Dendritic cell treated with granulocyte-macrophage colony-stimulating factor and Interleukin-4, amounts not matched to agents 40 ng/mL and 50 ng/mL, for 4 days (primary cell): ENCODE measurements at regions not wholly inside any gene's neighbourhood (a gene's known extent, or its start where the extent isn't known, plus 50 kb on each side); places are given as distances from the start of the nearest gene placed in this dataset.
A peak's percentile ranks its signal among the peaks of the same experiment; 100 is the strongest.
"Not testable (repeated sequence)": the region's sequence is repeated elsewhere in the genome, so short reads cannot be mapped to it uniquely, and the experiment has no call there.

ENCODE experiments used
- H3K27ac Mint-ChIP-seq: one replicate; pipeline ENCODE4 v1.8.0; 2022; ENCODE audit warnings: mild to moderate bottlenecking, mixed read lengths
- H3K27me3 Mint-ChIP-seq: one replicate; pipeline ENCODE4 v1.8.0; 2022; ENCODE audit warnings: mild to moderate bottlenecking, mixed read lengths
- H3K36me3 Mint-ChIP-seq: one replicate; pipeline ENCODE4 v1.8.0; 2022; ENCODE audit warnings: low read depth, mixed read lengths
- H3K4me1 Mint-ChIP-seq: one replicate; pipeline ENCODE4 v1.8.0; 2022; ENCODE audit warnings: low read depth, mixed read lengths
- H3K4me3 Mint-ChIP-seq: one replicate; pipeline ENCODE4 v1.8.0; 2022; ENCODE audit warnings: mild to moderate bottlenecking, moderate library complexity, mixed read lengths
- H3K9me3 Mint-ChIP-seq: one replicate; pipeline ENCODE4 v1.8.0; 2022; ENCODE audit warnings: mixed read lengths
- intact Hi-C: fragments of 100-400 bp; cut with micrococcal nuclease; formaldehyde crosslinking; loops from one replicate; pipeline ENCODE4 v1.15.0; 2022

DNA sequence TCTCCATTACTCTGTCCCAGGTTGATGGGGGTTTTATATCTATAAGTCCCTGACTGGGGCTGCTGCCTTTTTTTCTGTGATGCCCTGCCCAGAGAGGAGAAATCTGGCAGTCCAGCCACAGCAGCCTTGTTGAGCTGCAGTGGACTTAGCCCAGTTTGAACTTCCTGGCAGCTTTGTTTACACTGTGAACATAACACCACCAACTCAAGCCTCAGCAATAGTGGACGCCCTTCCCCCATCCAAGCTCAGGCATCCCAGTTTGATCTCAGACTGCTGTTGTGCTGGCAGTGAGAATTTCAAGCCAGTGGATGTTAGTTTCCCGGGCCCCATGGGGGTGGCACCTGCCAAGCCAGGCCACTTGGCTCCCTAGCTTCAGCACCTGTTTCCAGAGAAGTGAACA, 298.5 kb upstream of the KDM5D start:
- no peaks in the 10 kb centered on the region for H3K27me3 Mint-ChIP-seq
- no peak overlapping the region for H3K27ac Mint-ChIP-seq
- H3K9me3 Mint-ChIP-seq, result no peaks in the 10 kb centered on the region
- intact Hi-C loops, result no loop called here
- no peaks in the 10 kb centered on the region for H3K4me1 Mint-ChIP-seq
- no peaks in the 10 kb centered on the region for H3K36me3 Mint-ChIP-seq
- no peak overlapping the region for H3K4me3 Mint-ChIP-seq

DNA sequence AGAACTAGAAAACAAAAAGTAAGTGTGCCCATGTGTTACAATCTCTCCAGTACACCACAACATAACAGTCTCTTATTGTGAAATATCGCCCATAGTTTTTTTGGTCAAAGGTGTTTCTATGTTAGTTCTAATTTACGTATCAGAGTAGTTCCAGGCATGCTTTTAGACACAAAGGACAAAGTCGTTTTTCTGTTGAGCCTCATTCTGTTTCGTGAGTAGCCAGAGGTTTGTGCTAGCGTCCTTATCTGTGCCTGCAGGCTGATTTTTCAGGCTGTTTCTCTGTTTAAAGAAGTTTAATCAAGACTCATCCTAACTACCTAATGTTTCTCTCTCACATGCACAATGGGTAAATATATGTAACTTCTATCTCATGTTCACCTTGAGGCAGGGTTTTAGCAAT, 281.1 kb upstream of the KDM5D start:
- no peaks in the 10 kb centered on the region for H3K36me3 Mint-ChIP-seq
- no peaks in the 10 kb centered on the region for H3K4me1 Mint-ChIP-seq
- no peak overlapping the region for H3K27ac Mint-ChIP-seq
- intact Hi-C loops, result no loop called here
- no peaks in the 10 kb centered on the region for H3K9me3 Mint-ChIP-seq
- no peak overlapping the region for H3K4me3 Mint-ChIP-seq
- H3K27me3 Mint-ChIP-seq, result no peaks in the 10 kb centered on the region

DNA sequence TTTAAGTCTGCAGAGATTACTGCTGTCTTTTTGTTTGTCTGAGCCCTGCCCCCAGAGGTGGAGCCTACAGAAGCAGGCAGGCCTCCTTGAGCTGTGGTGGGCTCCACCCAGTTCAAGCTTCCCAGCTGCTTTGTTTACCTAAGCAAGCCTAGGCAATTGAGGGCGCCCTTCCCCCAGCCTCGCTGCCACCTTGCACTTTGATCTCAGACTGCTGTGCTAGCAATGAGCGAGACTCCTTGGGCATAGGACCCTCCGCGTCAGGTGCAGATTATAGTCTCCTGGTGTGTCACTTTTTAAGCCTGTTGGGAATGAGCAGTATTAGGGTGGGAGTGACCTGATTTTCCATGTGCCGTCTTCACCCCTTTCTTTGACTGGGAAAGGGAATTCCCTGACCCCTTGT, 248.9 kb upstream of the KDM5D start:
- H3K36me3 Mint-ChIP-seq, H3K4me3 Mint-ChIP-seq, intact Hi-C loops, H3K27me3 Mint-ChIP-seq, H3K27ac Mint-ChIP-seq, H3K4me1 Mint-ChIP-seq: not testable (repeated sequence)
- H3K9me3 Mint-ChIP-seq, result peaks cover 23% of the 10 kb centered on the region

DNA sequence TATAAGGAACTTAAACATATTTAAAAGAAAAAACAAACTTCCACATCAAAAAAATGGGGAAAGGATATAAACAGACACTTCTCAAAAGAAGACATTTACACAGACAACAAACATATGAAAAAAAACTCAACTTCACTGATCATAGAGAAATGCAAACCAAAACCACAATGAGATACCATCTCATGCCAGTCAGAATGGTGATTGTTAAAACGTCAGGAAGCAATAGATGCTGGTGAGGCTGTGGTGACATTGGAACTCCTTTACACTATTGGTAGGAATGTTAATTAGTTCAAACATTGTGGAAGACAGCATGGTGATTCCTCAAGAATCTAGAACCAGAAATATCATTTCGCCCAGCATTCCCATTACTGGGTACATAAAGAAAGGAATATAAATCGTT, 228.5 kb upstream of the KDM5D start:
- no peaks in the 10 kb centered on the region for H3K27me3 Mint-ChIP-seq
- H3K4me3 Mint-ChIP-seq, result no peak overlapping the region
- no peaks in the 10 kb centered on the region for H3K4me1 Mint-ChIP-seq
- H3K9me3 Mint-ChIP-seq, result no peaks in the 10 kb centered on the region
- no peak overlapping the region for H3K27ac Mint-ChIP-seq
- H3K36me3 Mint-ChIP-seq, result no peaks in the 10 kb centered on the region
- intact Hi-C loops, result no loop called here

GRCh38 chrY:19947702-19948101, 203.2 kb upstream of the KDM5D start:
- no peaks in the 10 kb centered on the region for H3K4me1 Mint-ChIP-seq
- H3K4me3 Mint-ChIP-seq, result no peak overlapping the region
- no peaks in the 10 kb centered on the region for H3K27me3 Mint-ChIP-seq
- H3K9me3 Mint-ChIP-seq, result no peaks in the 10 kb centered on the region
- H3K36me3 Mint-ChIP-seq, result no peaks in the 10 kb centered on the region
- H3K27ac Mint-ChIP-seq, result no peak overlapping the region
- intact Hi-C loops, result no loop called here

- intact Hi-C loops, result no loop called here
Measured at GRCh38 chrY:19899011-19899410, 154.5 kb upstream of the KDM5D start.

DNA sequence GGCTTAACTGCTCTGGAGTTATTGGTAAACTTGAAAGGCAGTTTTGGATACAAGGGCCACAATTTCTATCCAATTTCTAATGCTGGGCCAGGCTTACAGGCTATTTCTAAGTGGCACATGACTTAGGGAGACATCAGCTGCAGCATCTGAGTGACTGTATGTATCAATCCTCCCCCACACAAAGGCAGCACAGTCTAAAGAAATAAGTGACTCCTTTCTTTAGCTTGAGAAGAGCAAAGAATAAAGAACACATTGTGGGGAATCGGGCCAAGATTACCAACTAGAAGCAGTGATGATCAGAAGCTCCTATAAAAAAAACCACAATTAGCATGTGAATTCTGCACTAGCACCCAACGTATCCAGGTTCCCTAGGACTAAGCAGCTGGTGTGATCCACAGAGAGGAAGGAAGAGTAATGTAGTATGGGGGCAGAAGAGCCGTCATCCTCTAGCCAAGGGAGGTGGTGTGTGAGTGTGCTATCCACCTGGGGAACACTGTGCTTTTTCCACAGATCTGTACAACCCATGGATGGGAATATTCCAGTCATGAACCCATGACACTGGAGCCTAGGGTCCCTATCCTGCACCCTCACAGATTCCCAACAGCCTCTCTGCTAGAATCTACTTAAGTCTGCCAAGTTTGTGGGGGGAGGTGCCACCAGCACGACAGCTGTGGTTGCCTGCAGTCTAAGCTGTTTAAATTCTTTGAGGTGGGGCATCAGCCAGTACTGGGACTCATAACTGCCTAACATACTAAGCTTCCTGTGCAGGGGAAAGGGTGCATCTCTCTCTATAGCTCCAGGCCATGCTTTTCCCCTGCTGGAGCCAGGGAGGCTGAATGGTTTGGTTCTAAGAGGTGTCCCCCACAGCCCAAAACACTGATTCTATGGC, 147.8 kb upstream of the KDM5D start:
- peaks cover 8% of the 10 kb centered on the region for H3K9me3 Mint-ChIP-seq
- H3K36me3 Mint-ChIP-seq, result no peaks in the 10 kb centered on the region
- no peaks in the 10 kb centered on the region for H3K4me1 Mint-ChIP-seq
- H3K4me3 Mint-ChIP-seq, result no peak overlapping the region
- intact Hi-C loops, result no loop called here
- H3K27ac Mint-ChIP-seq, result no peak overlapping the region
- no peaks in the 10 kb centered on the region for H3K27me3 Mint-ChIP-seq

More at GRCh38 chrY:19899011-19899410, 154.5 kb upstream of the KDM5D start:
- Mint-ChIP-seq H3K4me3 (no peak overlapping the region), H3K27ac (no peak overlapping the region), H3K4me1 (no peaks in the 10 kb centered on the region), H3K27me3 (no peaks in the 10 kb centered on the region), H3K36me3 (no peaks in the 10 kb centered on the region), H3K9me3 (no peaks in the 10 kb centered on the region)

- H3K4me3 Mint-ChIP-seq, result no peak overlapping the region
- H3K27ac Mint-ChIP-seq, result no peak overlapping the region
- H3K4me1 Mint-ChIP-seq, result no peaks in the 10 kb centered on the region
- H3K9me3 Mint-ChIP-seq, result no peaks in the 10 kb centered on the region
- H3K36me3 Mint-ChIP-seq, result no peaks in the 10 kb centered on the region
- intact Hi-C loops, result no loop called here
- H3K27me3 Mint-ChIP-seq, result no peaks in the 10 kb centered on the region
Measured at GRCh38 chrY:19882145-19882544, 137.6 kb upstream of the KDM5D start.

- intact Hi-C loops, result loop anchor here (10.0 kb wide), 1 partner anchor 65 kb away; no protein-coding TSS in a partner anchor
- H3K4me3 Mint-ChIP-seq, result peak overlapping the region; percentile 39
- peaks cover 13% of the 10 kb centered on the region for H3K9me3 Mint-ChIP-seq
- no peaks in the 10 kb centered on the region for H3K4me1 Mint-ChIP-seq
- H3K27me3 Mint-ChIP-seq, result no peaks in the 10 kb centered on the region
- peak overlapping the region; percentile 57 for H3K27ac Mint-ChIP-seq
- no peaks in the 10 kb centered on the region for H3K36me3 Mint-ChIP-seq
Measured at GRCh38 chrY:19869715-19870114, 125.2 kb upstream of the KDM5D start.

DNA sequence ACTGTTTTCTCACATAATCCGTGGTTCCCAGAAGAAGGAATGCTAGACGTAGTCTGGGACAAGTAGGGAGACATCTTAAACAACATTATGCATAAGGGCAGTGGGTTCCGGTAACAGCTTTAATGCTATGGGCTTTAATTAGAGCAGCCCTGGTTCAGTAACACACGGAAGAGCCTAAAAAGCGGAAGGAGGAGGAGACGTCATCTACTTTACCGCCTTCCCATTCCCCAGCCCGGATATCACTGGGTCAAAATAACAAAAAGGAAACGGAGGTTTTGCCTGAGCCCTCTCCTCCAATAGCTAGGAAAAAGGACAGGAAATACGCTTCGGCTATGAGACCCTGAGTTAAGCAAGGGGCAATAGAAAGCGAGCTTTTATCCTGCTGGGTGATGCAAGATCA, 124.8 kb upstream of the KDM5D start:
- Mint-ChIP-seq H3K4me3 (peak overlapping the region; percentile 39), H3K27me3 (no peaks in the 10 kb centered on the region), H3K36me3 (no peaks in the 10 kb centered on the region), H3K4me1 (no peaks in the 10 kb centered on the region), H3K27ac (peak overlapping the region; percentile 57), H3K9me3 (peaks cover 13% of the 10 kb centered on the region)
- intact Hi-C loops, result loop anchor here (10.0 kb wide), 1 partner anchor 64 kb away; no protein-coding TSS in a partner anchor

GRCh38 chrY:19868647-19869046, 124.1 kb upstream of the KDM5D start:
- Mint-ChIP-seq H3K4me3 (peak overlapping the region; percentile 27), H3K4me1 (no peaks in the 10 kb centered on the region), H3K9me3 (peaks cover 13% of the 10 kb centered on the region), H3K36me3 (no peaks in the 10 kb centered on the region), H3K27me3 (no peaks in the 10 kb centered on the region), H3K27ac (no peak overlapping the region)
- intact Hi-C loops, result loop anchor here (10.0 kb wide), 1 partner anchor 64 kb away; no protein-coding TSS in a partner anchor

DNA sequence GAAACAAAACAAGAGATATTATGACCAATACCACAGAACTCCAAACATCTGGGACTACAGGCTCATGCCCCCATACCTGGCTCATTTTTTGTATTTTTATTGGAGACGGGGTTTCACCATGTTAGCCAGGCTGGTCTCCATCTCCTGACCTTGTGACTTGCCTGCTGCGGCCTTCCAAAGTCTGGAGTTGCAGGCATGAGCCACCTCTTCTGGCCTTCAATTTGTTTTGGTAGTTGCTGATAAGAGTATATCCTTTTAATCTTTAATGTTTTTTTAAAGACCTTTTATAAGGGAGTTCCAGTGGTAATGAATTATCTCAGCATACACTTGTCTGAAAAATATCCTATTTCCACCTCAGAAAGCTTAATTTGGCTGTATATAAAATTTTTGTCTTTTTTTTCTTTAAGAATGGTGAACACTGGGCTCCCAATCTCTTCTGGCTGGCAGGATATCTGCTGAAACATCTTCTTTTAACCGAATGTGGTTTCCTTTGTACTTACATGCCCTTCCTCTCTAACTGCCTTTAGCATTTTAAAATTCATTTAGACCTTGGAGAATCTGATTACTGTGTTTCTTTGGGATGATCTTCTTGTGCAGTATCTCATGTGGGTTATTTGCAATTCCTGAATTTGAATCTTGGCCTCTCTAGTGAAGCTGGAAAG, 112.1 kb upstream of the KDM5D start:
- no peaks in the 10 kb centered on the region for H3K36me3 Mint-ChIP-seq
- intact Hi-C loops, result no loop called here
- H3K4me1 Mint-ChIP-seq, result no peaks in the 10 kb centered on the region
- H3K9me3 Mint-ChIP-seq, result peaks cover 16% of the 10 kb centered on the region
- no peaks in the 10 kb centered on the region for H3K27me3 Mint-ChIP-seq
- H3K4me3 Mint-ChIP-seq, result no peak overlapping the region
- H3K27ac Mint-ChIP-seq, result no peak overlapping the region

DNA sequence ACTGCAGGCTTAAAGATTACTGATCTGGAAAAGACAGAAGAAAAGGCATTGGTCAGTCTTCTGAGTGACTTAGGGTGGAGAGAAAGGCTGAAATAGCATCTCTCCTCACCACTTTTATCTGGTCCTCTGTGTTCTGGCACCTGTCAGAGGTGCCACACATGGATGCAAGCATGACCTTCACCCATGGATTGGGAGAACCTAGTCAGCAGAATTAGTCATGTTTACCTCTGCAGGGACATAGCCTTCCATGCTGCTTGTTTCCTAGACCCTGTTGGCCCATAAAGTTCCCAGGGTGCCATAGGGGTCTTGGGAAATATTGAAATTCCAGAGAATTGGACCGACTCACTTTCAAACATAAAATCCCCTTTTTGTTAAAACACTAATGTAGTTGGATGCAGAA, 98.4 kb upstream of the KDM5D start:
- Mint-ChIP-seq H3K4me1 (no peaks in the 10 kb centered on the region), H3K27ac (no peak overlapping the region), H3K9me3 (peaks cover 20% of the 10 kb centered on the region), H3K27me3 (no peaks in the 10 kb centered on the region), H3K4me3 (no peak overlapping the region), H3K36me3 (no peaks in the 10 kb centered on the region)
- intact Hi-C loops, result no loop called here

DNA sequence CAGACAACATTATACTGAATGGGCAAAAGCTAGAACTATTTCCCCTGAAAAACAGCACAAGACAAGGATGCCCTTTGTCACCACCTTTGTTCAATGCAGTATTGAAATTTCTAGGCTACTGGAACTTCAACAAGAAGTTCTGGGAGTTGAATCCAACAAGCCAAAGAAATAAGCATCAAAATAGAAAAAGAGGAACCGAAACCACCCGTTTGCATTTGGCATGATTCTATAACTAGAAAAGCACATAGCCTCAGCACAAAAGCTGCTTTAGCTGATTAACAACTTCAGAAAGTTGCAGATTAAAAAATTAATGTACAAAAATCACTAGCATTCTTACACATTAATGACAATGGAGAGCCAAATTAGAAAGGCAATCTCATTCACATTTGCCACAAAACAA, 79.6 kb upstream of the KDM5D start:
- Mint-ChIP-seq H3K4me3 (no peak overlapping the region), H3K9me3 (no peaks in the 10 kb centered on the region), H3K27me3 (no peaks in the 10 kb centered on the region), H3K4me1 (no peaks in the 10 kb centered on the region), H3K27ac (no peak overlapping the region), H3K36me3 (no peaks in the 10 kb centered on the region)
- intact Hi-C loops, result no loop called here
